GM12878 (cell line): ENCODE measurements at regions not wholly inside any gene's neighbourhood (a gene's known extent, or its start where the extent isn't known, plus 50 kb on each side); places are given as distances from the start of the nearest gene placed in this dataset.

Source experiments
- EZH2 ChIP-seq: IDR thresholded peaks from 2 replicates; pipeline ENCODE4 v1.6.1; 2012; ENCODE audit warnings: low read depth, mild to moderate bottlenecking, control low read depth, inconsistent platforms, low read length, borderline replicate concordance; ENCODE audit not compliant: control insufficient read depth
- POLR2AphosphoS2 ChIP-seq: IDR thresholded peaks from 2 replicates; pipeline ENCODE4 v1.6.1; 2011; ENCODE audit warnings: low read depth, mild to moderate bottlenecking, low read length, improper control_type of control experiment, moderate library complexity
- ZZZ3 ChIP-seq: IDR thresholded peaks from 2 replicates; pipeline ENCODE4 v1.6.1; 2011; ENCODE audit warnings: low read depth; ENCODE audit not compliant: control insufficient read depth, insufficient read length

DNA sequence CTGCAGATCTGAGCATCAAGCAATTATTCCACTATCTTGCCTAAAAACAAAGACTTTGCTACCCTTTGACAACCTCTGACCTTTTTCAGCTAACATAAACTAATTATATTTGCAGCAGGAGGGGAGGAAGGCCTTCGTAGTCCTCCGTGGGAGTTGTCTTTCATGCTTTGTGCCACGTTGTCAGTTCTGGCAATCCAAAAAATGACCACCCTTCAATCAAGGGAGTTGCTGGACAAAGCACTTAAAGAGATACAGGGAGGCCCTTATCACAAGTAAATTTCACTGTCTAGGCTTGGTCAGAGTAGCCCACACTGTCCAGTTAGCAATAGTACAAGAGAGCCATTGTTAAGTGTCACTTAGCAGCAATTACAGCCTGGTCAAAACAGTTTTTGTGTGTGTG lies 578.9 kb downstream of the HAO1 start:
- TF ChIP-seq POLR2AphosphoS2 (no peak), ZZZ3 (no peak), EZH2 (no peak)
